HEK293 (cell line): ENCODE measurements at regions not wholly inside any gene's neighbourhood (a gene's known extent, or its start where the extent isn't known, plus 50 kb on each side); places are given as distances from the start of the nearest gene placed in this dataset.

ENCODE experiments used
- ZBTB8A ChIP-seq: fragments of 450-650 bp; formaldehyde crosslinking; IDR thresholded peaks from 2 replicates; pipeline ENCODE4 v1.5.1; 2016; ENCODE audit warnings: missing biosample characterization, missing genetic modification characterization
- ZNF266 ChIP-seq: fragments of 450-650 bp; formaldehyde crosslinking; IDR thresholded peaks from 2 replicates; pipeline ENCODE4 v1.5.1; 2016; ENCODE audit warnings: missing biosample characterization, missing genetic modification characterization, low read depth
- ZNF510 ChIP-seq: fragments of 450-650 bp; formaldehyde crosslinking; IDR thresholded peaks from 2 replicates; pipeline ENCODE4 v1.5.1; 2018; ENCODE audit warnings: mild to moderate bottlenecking, missing genetic modification characterization, missing biosample characterization; ENCODE audit not compliant: insufficient replicate concordance
- ZNF521 ChIP-seq: fragments of 450-650 bp; formaldehyde crosslinking; IDR thresholded peaks from 2 replicates; pipeline ENCODE4 v1.5.1; 2017; ENCODE audit warnings: missing biosample characterization, mild to moderate bottlenecking, missing genetic modification characterization
- ZNF558 ChIP-seq: fragments of 450-650 bp; formaldehyde crosslinking; IDR thresholded peaks from 2 replicates; pipeline ENCODE4 v1.5.1; 2016; ENCODE audit warnings: missing biosample characterization, missing genetic modification characterization
- TF ChIP-seq, protein P1 (sequence below): IDR thresholded peaks from 2 replicates; pipeline ENCODE4 v1.6.1; 2011; ENCODE audit warnings: mild to moderate bottlenecking, low read depth, low read length, borderline replicate concordance
- TF ChIP-seq, protein P2 (sequence below): fragments of 450-650 bp; formaldehyde crosslinking; IDR thresholded peaks from 2 replicates; pipeline ENCODE4 v1.5.1; 2016; ENCODE audit warnings: missing biosample characterization, missing genetic modification characterization
- TF ChIP-seq, protein P3 (sequence below): fragments of 450-650 bp; formaldehyde crosslinking; IDR thresholded peaks from 2 replicates; pipeline ENCODE4 v1.5.1; 2016; ENCODE audit warnings: missing biosample characterization, missing genetic modification characterization
- TF ChIP-seq, protein P4 (sequence below): fragments of 450-650 bp; formaldehyde crosslinking; IDR thresholded peaks from 2 replicates; pipeline ENCODE4 v1.5.1; 2016; ENCODE audit warnings: missing biosample characterization, missing genetic modification characterization
- TF ChIP-seq, protein P5 (sequence below): fragments of 450-650 bp; IDR thresholded peaks from 2 replicates; pipeline ENCODE4 v1.5.1; 2018; ENCODE audit warnings: missing biosample characterization, mild to moderate bottlenecking, missing genetic modification characterization

DNA sequence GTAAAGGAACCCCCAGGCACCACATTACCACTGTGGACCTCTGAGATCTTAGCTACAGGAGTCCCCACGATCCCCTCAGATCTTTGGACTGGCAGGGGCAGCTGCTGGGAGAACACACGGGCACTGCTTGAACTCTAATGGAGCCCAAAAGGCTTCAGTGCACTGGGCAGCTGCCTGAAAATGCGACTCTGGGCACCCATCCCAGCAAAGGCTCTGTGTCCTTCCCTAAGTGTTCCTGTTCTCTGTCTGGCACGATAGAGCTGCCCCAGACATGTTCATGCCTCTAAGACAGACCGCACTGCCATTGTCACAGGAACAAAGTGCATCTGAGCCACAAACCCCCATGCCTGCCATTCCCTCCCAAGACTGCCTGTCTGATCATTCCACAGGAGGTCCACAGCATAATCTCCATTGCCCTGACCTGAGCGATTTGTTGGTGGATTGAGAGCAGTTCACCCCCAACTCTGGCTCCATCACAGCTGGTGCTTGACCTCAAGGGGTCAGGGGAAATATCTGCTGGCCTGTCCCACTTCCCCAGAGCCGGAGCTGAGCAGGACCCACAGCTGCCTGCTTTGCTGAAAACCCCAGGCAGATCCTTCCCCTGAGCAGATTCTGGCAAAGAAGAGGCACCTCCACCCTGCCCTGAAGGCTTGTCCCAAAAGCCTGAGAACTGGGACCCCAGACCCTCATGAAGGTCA lies 436.0 kb upstream of the INTU start:
- TF ChIP-seq, protein P1, sequence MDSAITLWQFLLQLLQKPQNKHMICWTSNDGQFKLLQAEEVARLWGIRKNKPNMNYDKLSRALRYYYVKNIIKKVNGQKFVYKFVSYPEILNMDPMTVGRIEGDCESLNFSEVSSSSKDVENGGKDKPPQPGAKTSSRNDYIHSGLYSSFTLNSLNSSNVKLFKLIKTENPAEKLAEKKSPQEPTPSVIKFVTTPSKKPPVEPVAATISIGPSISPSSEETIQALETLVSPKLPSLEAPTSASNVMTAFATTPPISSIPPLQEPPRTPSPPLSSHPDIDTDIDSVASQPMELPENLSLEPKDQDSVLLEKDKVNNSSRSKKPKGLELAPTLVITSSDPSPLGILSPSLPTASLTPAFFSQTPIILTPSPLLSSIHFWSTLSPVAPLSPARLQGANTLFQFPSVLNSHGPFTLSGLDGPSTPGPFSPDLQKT = no peak
- TF ChIP-seq ZNF558 = no peak
- TF ChIP-seq, protein P2, sequence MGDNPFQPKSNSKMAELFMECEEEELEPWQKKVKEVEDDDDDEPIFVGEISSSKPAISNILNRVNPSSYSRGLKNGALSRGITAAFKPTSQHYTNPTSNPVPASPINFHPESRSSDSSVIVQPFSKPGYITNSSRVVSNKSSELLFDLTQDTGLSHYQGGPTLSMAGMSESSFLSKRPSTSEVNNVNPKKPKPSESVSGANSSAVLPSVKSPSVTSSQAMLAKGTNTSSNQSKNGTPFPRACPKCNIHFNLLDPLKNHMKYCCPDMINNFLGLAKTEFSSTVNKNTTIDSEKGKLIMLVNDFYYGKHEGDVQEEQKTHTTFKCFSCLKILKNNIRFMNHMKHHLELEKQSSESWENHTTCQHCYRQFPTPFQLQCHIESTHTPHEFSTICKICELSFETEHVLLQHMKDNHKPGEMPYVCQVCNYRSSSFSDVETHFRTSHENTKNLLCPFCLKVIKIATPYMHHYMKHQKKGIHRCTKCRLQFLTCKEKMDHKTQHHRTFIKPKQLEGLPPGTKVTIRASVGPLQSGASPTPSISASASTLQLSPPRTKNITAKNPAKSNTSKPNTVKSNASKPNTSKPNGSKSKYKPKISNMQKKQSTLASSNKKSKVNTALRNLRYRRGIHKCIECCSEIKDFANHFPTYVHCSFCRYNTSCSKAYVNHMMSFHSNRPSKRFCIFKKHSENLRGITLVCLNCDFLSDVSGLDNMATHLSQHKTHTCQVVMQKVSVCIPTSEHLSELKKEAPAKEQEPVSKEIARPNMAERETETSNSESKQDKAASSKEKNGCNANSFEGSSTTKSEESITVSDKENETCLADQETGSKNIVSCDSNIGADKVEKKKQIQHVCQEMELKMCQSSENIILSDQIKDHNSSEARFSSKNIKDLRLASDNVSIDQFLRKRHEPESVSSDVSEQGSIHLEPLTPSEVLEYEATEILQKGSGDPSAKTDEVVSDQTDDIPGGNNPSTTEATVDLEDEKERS (tag by site-specific recombination) = no peak
- no peak for TF ChIP-seq ZBTB8A (tag by site-specific recombination)
- TF ChIP-seq, protein P3, sequence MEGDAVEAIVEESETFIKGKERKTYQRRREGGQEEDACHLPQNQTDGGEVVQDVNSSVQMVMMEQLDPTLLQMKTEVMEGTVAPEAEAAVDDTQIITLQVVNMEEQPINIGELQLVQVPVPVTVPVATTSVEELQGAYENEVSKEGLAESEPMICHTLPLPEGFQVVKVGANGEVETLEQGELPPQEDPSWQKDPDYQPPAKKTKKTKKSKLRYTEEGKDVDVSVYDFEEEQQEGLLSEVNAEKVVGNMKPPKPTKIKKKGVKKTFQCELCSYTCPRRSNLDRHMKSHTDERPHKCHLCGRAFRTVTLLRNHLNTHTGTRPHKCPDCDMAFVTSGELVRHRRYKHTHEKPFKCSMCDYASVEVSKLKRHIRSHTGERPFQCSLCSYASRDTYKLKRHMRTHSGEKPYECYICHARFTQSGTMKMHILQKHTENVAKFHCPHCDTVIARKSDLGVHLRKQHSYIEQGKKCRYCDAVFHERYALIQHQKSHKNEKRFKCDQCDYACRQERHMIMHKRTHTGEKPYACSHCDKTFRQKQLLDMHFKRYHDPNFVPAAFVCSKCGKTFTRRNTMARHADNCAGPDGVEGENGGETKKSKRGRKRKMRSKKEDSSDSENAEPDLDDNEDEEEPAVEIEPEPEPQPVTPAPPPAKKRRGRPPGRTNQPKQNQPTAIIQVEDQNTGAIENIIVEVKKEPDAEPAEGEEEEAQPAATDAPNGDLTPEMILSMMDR = no peak
- TF ChIP-seq, protein P4, sequence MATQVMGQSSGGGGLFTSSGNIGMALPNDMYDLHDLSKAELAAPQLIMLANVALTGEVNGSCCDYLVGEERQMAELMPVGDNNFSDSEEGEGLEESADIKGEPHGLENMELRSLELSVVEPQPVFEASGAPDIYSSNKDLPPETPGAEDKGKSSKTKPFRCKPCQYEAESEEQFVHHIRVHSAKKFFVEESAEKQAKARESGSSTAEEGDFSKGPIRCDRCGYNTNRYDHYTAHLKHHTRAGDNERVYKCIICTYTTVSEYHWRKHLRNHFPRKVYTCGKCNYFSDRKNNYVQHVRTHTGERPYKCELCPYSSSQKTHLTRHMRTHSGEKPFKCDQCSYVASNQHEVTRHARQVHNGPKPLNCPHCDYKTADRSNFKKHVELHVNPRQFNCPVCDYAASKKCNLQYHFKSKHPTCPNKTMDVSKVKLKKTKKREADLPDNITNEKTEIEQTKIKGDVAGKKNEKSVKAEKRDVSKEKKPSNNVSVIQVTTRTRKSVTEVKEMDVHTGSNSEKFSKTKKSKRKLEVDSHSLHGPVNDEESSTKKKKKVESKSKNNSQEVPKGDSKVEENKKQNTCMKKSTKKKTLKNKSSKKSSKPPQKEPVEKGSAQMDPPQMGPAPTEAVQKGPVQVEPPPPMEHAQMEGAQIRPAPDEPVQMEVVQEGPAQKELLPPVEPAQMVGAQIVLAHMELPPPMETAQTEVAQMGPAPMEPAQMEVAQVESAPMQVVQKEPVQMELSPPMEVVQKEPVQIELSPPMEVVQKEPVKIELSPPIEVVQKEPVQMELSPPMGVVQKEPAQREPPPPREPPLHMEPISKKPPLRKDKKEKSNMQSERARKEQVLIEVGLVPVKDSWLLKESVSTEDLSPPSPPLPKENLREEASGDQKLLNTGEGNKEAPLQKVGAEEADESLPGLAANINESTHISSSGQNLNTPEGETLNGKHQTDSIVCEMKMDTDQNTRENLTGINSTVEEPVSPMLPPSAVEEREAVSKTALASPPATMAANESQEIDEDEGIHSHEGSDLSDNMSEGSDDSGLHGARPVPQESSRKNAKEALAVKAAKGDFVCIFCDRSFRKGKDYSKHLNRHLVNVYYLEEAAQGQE (tag by site-specific recombination) = no peak
- TF ChIP-seq, protein P5, sequence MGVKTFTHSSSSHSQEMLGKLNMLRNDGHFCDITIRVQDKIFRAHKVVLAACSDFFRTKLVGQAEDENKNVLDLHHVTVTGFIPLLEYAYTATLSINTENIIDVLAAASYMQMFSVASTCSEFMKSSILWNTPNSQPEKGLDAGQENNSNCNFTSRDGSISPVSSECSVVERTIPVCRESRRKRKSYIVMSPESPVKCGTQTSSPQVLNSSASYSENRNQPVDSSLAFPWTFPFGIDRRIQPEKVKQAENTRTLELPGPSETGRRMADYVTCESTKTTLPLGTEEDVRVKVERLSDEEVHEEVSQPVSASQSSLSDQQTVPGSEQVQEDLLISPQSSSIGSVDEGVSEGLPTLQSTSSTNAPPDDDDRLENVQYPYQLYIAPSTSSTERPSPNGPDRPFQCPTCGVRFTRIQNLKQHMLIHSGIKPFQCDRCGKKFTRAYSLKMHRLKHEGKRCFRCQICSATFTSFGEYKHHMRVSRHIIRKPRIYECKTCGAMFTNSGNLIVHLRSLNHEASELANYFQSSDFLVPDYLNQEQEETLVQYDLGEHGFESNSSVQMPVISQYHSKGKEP (tag by site-specific recombination) = no peak
- TF ChIP-seq ZNF521 (tag by site-specific recombination) = no peak
- TF ChIP-seq ZNF510 (tag by site-specific recombination) = no peak
- no peak for TF ChIP-seq ZNF266
